OCI-M1 (cell line): ENCODE measurements at regions not wholly inside any gene's neighbourhood (a gene's known extent, or its start where the extent isn't known, plus 50 kb on each side); places are given as distances from the start of the nearest gene placed in this dataset.
A peak's percentile ranks its signal among the peaks of the same experiment; 100 is the strongest.
"Not testable (repeated sequence)": the region's sequence is repeated elsewhere in the genome, so short reads cannot be mapped to it uniquely, and the experiment has no call there.

ENCODE experiments used
- DNase-seq: peaks from one replicate; lab custom pipeline; 2025; lab: John Stamatoyannopoulos, UW

- DNase-seq = peak; percentile 46
These were observed 119.6 kb downstream of the ASB7 start for GRCh38 chr15:100721758-100722550.

- DNase-seq = no peak
These were observed 120.3 kb downstream of the ASB7 start for GRCh38 chr15:100722551-100723314.

- no peak for DNase-seq
These were observed 121.0 kb downstream of the ASB7 start for GRCh38 chr15:100723315-100723801.

GRCh38 chr15:100725121-100726069, 123.0 kb downstream of the ASB7 start:
- no peak for DNase-seq

GRCh38 chr15:100726070-100726420, 123.7 kb downstream of the ASB7 start:
- DNase-seq = no peak

GRCh38 chr15:100726421-100727190, 124.2 kb downstream of the ASB7 start:
- no peak for DNase-seq

- no peak for DNase-seq
These were observed 125.0 kb downstream of the ASB7 start for GRCh38 chr15:100727291-100727851.

GRCh38 chr15:100728371-100729201, 126.2 kb downstream of the ASB7 start:
- no peak for DNase-seq

GRCh38 chr15:100729461-100729860, 127.1 kb downstream of the ASB7 start:
- no peak for DNase-seq

- no peak for DNase-seq
These were observed 127.7 kb downstream of the ASB7 start for GRCh38 chr15:100730129-100730528.

GRCh38 chr15:100730655-100731266, 128.4 kb downstream of the ASB7 start:
- no peak for DNase-seq

- no peak for DNase-seq
These were observed 129.1 kb downstream of the ASB7 start for GRCh38 chr15:100731267-100732152.

GRCh38 chr15:100732211-100733055, 130.0 kb downstream of the ASB7 start:
- DNase-seq = no peak

GRCh38 chr15:100733101-100733842, 130.9 kb downstream of the ASB7 start:
- no peak for DNase-seq

- DNase-seq = not testable (repeated sequence)
These were observed 131.4 kb downstream of the ASB7 start for GRCh38 chr15:100733843-100734185.

- no peak for DNase-seq
These were observed 132.2 kb downstream of the ASB7 start for GRCh38 chr15:100734586-100734985.
